NCI-H1930 (cell line): ENCODE measurements at regions not wholly inside any gene's neighbourhood (a gene's known extent, or its start where the extent isn't known, plus 50 kb on each side); places are given as distances from the start of the nearest gene placed in this dataset.

Source experiments
- DNase-seq, 2 experiments: peaks; one replicate each; lab custom pipeline; 2025; lab: John Stamatoyannopoulos, UW

- no peak for DNase-seq
Measured at GRCh38 chr4:141403782-141404181, 183.1 kb downstream of the ZNF330 start.

- DNase-seq: no peak
Measured at GRCh38 chr4:141406237-141406636, 185.5 kb downstream of the ZNF330 start.

DNA sequence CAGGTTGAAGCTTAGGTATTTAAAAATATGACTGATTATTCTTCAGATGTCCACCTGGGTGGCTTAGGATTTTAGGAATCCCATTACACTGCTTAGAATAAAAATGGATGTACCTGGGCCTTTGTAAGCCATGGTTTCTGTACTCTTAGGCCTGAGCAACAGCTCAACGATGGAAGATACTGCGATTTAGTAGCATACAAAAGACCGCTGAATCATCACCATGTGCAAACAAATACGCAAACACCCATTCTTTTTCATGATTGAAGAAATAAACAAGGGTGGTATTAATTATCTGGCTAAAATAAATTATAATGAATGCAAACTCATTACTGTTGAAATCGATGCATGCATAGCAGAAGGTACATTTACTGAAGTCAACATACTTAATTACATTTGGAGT is 188.9 kb downstream of the ZNF330 start:
- DNase-seq: peak in 1 of 2 experiments; percentile 53

DNA sequence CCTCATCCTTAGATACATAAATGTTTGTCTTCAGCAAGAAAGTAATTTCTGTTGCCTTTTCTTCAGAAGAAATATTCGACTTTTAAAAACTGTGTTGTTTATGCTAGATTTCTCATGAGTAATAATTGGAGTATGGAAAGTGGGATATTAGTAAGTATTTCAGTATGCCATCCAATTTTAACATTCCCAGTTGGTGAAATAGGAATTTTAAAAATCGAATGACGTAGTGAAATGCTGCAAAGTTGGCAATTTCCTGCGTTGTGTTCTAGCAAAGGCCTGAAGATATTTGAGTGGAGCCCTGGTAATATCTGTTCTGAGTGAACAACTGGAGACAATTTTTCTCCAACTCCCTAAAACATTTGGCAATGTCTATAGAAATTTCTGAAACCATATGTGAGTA is 190.1 kb downstream of the ZNF330 start:
- DNase-seq: no peak

DNA sequence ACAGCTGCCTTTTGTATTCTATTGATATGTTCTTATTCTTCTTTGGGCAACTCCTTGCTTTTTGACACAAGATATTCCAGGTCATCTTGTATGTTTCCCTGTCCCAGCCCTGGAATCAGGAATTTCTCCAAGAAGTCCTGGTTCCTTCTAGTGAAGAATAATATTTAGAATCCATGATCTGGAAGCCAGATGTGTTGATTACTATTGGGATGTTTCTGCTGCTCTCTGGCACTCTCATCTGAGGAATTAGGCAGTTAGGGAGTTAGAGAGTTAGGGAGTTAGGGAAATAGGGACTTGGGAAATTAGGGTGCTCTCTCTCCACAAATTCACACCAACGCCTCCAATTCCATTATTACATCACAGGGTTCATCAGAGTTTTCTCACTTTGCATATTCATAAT is 191.2 kb downstream of the ZNF330 start:
- DNase-seq: no peak

DNA sequence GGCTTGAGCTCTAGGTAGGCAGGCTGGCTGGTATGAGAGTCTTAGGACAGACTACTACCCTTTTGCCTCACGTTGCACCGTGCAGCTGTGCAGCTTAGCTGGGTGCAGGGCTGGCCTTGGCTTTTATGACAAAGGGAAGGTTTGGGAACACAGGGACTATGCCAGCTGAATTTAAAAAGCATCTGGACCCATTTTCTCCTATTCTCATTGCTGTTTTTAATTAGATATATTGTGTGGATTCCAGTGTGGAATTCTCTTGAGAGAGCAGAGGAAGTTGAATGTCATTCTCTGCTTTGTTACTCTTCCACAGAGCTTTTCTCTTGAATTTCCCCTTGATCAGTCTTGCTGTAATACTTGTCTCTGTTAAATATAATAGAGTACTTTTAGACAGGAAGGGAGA is 192.7 kb downstream of the ZNF330 start:
- DNase-seq: no peak

- DNase-seq: no peak
Measured at GRCh38 chr4:141415651-141416050, 195.0 kb downstream of the ZNF330 start.

DNA sequence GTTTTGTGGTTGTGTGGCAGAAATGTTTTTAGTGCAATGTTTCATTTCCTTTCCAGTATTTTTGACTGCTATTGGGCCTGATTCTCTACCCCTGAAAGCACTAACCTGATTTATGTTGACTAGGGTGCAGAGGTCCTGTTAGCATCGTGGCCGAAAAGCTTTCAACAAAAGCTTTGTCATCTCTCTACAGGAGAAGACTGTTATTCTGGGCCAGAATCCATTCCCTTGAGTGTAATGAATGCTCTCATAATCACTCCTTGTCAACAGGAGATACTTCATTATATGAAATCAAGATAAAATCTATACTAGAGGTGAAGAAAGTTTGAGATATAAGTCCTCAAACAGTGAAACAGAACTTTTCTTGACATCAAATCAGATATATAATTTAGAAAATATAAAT is 195.5 kb downstream of the ZNF330 start:
- no peak for DNase-seq

GRCh38 chr4:141416677-141417363 is 196.1 kb downstream of the ZNF330 start:
- no peak for DNase-seq

DNA sequence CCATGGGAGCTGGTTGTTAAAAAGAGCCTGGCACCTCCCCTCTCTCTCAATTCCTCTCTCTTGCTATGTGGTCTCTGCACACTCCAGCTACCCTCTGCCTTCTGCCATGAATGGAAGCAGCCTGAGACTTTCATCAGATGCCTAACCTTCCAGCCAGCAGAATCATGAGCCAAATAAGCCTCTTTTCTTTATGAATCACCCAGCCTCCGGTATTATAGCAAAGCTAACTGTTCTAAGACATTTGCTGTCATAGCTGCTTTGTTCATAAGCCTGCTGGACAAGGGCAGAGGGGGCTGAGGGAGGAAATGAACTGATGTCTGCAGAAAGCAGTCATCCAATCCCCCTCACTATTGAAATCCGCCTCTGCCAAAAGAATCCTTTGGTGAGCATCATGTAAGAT is 196.7 kb downstream of the ZNF330 start:
- no peak for DNase-seq

- DNase-seq: no peak
Measured at GRCh38 chr4:141425124-141425523, 204.4 kb downstream of the ZNF330 start.

GRCh38 chr4:141427726-141428296 is 207.1 kb downstream of the ZNF330 start:
- DNase-seq: no peak

DNA sequence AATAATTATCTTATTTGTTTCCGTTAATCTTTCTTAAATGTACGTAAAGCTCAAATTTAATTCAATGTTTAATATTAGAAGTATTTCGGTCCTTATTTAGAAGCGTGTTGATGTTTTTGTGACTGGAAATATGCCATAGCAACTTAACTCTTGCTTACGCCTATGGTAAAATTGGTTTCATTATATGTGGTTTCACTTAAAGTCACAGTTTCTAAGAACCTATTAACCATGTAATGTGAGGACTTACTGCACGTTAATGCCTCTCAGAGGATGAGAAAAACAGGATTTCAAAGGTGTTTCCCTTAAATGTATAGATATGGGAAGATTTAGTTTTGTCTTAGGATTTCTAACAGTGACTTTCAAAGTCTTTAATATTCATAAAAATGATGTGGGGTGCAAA is 206.4 kb upstream of the IL15 start:
- no peak for DNase-seq

GRCh38 chr4:141430686-141431085 is 205.7 kb upstream of the IL15 start:
- DNase-seq: no peak

GRCh38 chr4:141432000-141432712 is 204.2 kb upstream of the IL15 start:
- no peak for DNase-seq

DNA sequence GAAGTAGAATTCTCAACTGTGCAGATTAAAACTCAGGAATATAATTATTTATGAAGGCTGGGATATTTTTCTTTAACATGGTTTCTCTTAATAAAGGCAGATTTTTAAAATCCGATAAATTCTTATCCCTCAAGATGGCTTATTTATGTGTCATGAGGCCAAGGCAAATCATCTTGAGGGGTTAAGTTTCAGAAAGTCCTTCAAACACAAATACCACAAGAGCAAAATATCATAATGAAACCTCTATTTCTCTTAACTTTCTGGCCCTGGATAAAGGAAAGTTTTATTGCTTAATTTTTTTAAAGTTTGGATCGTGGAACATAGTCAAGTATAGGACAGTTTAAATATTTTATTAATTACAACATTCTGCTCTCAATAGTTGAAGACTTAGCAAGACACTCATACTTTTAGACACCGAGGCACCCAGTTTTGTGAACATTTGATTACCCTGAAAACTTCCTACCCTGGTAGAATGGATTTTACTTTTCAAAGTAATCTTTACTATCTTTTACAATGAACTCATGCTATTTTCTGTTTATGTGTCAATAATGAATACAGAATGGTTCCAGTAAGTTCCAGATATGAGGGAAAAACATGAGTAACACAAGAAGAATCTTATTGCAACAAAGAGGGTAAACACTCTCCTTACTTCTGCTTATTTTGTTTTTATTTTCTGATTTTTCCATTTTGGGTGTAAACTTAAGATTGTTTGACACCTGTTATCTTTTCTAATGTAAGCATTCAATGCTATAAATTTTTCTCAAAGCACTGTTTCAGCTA is 200.7 kb upstream of the IL15 start:
- no peak for DNase-seq

DNA sequence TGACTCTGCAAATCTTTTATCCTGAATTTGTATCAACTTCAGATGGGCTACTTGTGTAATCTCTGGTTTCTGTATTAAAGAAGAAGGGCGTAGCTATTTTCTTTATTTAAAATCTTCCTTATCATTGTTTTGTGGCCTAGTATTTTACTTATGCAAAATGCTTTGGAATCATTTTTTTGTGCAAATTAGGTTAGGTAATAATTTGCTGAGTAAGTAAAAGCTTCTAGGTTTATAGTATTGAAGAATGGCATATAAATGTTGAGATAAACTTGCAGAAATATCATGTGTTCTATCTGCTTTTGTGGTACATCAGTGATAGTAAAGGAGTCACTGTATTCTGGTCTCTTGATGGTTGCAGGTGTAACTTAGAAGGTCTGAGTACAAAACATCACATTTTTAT is 197.2 kb upstream of the IL15 start:
- no peak for DNase-seq

GRCh38 chr4:141447761-141448160 is 188.6 kb upstream of the IL15 start:
- DNase-seq: no peak

DNA sequence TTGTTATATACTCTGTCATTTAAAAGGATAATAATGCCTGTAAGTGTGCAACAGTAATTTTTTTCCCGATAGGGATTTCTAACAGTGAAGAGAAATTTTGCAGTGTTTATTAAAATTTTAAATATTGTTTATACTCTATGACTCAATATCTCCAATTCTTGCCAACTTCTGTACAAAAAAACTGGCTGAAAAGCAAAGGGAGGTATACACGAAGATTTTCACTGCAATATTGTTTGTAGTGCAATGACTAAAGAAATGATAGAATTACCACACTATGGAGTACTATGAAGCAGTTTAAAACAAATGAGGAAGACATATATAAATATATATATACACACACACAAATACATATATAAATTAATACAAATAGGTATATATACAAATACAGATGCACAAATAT is 187.9 kb upstream of the IL15 start:
- DNase-seq: no peak

- DNase-seq: no peak
Measured at GRCh38 chr4:141449927-141450326, 186.5 kb upstream of the IL15 start.

DNA sequence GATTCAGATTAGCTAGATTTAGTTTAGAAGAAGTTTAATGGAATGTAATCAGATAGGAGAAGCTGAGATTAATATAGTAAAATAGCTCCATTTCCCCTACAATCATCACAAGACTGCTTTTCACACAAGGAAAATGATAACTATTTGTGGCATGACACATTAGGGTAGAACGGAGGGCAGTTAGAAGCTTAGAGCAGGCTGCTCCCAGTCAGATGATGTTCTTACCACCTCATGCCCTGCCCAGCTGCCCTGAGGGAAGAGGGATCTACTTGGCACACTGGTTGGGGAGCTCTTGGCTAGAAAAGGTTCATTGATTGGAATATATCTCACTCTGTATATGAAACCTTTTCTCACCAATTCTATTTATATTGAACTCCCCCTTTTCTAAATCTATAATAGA is 180.7 kb upstream of the IL15 start:
- DNase-seq: no peak

DNA sequence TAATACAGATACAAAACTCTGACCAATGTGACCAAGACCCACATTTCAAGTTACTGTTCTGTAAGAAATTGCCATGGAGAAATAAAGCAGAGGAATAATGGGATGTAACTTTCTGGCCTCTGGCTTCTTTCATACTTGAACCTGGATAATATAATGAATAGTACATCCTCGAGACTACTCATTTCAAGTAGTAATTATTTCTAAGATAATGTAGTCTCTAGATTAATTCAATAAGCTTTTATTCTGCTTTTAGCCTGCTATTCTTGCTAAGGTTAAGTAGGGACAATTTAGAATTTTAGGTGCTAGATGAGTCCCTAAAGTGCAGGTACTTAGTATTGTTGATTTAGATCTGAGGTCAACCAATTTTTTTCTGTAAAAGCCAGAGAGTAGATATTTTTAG is 178.7 kb upstream of the IL15 start:
- no peak for DNase-seq

DNA sequence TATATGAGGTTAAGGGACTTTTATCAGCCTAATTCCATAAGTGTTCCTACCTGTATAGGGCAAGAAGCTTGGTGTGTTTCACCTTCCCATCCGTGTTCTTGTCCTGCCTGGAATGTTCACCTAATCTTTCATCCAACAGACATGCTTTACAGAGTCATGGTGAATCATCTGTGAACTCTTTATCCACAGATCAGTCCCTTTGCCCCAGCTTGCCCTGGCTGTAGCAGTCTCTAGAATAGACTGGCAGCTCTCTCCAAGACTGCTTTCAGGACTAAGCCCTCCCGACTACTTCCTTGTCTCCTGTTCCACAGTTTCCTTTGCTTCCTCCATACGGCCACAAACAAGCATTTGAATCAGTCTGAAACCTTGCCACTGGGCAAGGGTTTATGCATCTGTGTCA is 177.9 kb upstream of the IL15 start:
- no peak for DNase-seq
